GM23248 (cell line): ENCODE measurements at regions not wholly inside any gene's neighbourhood (a gene's known extent, or its start where the extent isn't known, plus 50 kb on each side); places are given as distances from the start of the nearest gene placed in this dataset.

Source experiments
- DNase-seq: peaks from one replicate; pipeline ENCODE4 v3.0.0-alpha.2; 2015
- H2AFZ ChIP-seq: fragments of 200-600 bp; sonication (generic); 2 replicates; pipeline ENCODE4 v1.6.1; 2016; ENCODE audit warnings: antibody characterized with exemption
- H3F3A ChIP-seq: fragments of 200-600 bp; sonication (generic); 2 replicates; pipeline ENCODE4 v1.6.1; 2016; ENCODE audit warnings: mild to moderate bottlenecking, antibody characterized with exemption, mixed run types; ENCODE audit not compliant: insufficient read depth
- H3K27ac ChIP-seq: fragments of 200-600 bp; sonication (generic); 2 replicates; pipeline ENCODE4 v1.5.1; 2016; ENCODE audit warnings: mild to moderate bottlenecking
- H3K27me3 ChIP-seq: fragments of 200-600 bp; sonication (generic); replicated peaks from 2 replicates; pipeline ENCODE4 v1.6.1; 2016; ENCODE audit warnings: mild to moderate bottlenecking; ENCODE audit not compliant: insufficient read depth
- H3K36me3 ChIP-seq: fragments of 200-600 bp; sonication (generic); 2 replicates; pipeline ENCODE4 v1.6.1; 2016; ENCODE audit warnings: low read depth, mild to moderate bottlenecking
- H3K4me1 ChIP-seq: fragments of 200-600 bp; sonication (generic); 2 replicates; pipeline ENCODE4 v1.6.1; 2016; ENCODE audit warnings: mild to moderate bottlenecking; ENCODE audit not compliant: insufficient read depth
- H3K4me2 ChIP-seq: fragments of 200-600 bp; sonication (generic); one replicate; pipeline ENCODE4 v1.6.1; 2016; ENCODE audit warnings: mild to moderate bottlenecking; ENCODE audit not compliant: unreplicated experiment
- H3K4me3 ChIP-seq: fragments of 200-600 bp; sonication (generic); 2 replicates; pipeline ENCODE4 v1.5.1; 2016; ENCODE audit warnings: mild to moderate bottlenecking
- H3K79me2 ChIP-seq: fragments of 200-600 bp; sonication (generic); 2 replicates; pipeline ENCODE4 v1.6.1; 2016; ENCODE audit warnings: mild to moderate bottlenecking; ENCODE audit not compliant: insufficient read depth
- H3K9ac ChIP-seq: fragments of 200-600 bp; sonication (generic); 2 replicates; pipeline ENCODE4 v1.6.1; 2016; ENCODE audit warnings: mild to moderate bottlenecking
- H3K9me2 ChIP-seq: fragments of 200-600 bp; sonication (generic); 2 replicates; pipeline ENCODE4 v1.6.1; 2016; ENCODE audit warnings: mixed run types, mild to moderate bottlenecking, moderate library complexity; ENCODE audit not compliant: insufficient read depth
- H3K9me3 ChIP-seq: fragments of 200-600 bp; sonication (generic); one replicate; pipeline ENCODE4 v1.6.1; 2017; ENCODE audit warnings: low read depth
- H4K20me1 ChIP-seq: fragments of 200-600 bp; sonication (generic); 2 replicates; pipeline ENCODE4 v1.6.0; 2016; ENCODE audit not compliant: insufficient read depth
- EZH2 ChIP-seq: fragments of 200-600 bp; sonication (generic); IDR thresholded peaks from 2 replicates; pipeline ENCODE4 v1.6.1; 2018; ENCODE audit warnings: antibody characterized with exemption, mild to moderate bottlenecking; ENCODE audit not compliant: insufficient read depth, poor library complexity, severe bottlenecking
- EZH2phosphoT487 ChIP-seq: fragments of 200-600 bp; sonication (generic); IDR thresholded peaks from 2 replicates; pipeline ENCODE4 v1.6.1; 2018; ENCODE audit warnings: antibody characterized with exemption, moderate library complexity, mild to moderate bottlenecking, low read depth; ENCODE audit not compliant: insufficient read depth
- WGBS, 2 experiments: methylation state at CpG; one replicate each; pipeline ENCODE4 v1.1.6; 2015 to 2017; ENCODE audit warnings: low lambda C conversion rate in 2 of 2, low coverage in 1 of 2; ENCODE audit errors: missing lambda C conversion rate in 2 of 2; 5-methylcytosine and 5-hydroxymethylcytosine counted together
- in situ Hi-C: fragments of 300-500 bp; cut with MboI; formaldehyde crosslinking; loops from 2 replicates; pipeline ENCODE4 v1.15.0; 2020

DNA sequence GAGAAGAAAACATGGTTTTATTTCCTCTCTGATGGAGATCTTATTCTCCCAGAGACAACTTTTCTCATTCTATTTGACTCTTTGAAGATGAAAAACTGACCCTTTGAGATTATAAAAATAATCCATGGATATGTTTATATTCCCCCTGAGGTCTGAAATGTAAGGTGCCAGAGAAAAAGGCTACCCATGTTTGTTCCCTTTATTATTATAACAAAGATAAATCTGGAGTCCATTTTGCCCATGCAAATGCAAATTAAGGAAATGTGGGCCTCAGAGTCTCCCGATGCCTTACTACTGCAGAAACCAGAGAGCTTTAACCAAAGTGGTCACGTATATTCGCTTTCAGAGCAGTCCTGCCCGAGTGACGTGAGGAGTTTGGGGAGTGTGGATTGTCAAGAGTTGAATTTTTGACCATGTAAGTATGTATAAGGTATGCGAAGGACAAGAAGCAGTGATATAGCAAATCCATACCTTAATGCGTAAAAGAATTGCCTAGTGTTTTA lies 312.5 kb downstream of the RASEF start:
- in situ Hi-C loops: no loop called here
- Histone ChIP-seq H3K4me3 (no peak overlapping the region), H3K79me2 (no peaks in the 10 kb centered on the region), H3K4me1 (no peaks in the 10 kb centered on the region), H3K9me3 (no peaks in the 10 kb centered on the region), H4K20me1 (no peaks in the 10 kb centered on the region), H3K36me3 (no peaks in the 10 kb centered on the region), H3K27me3 (no peaks in the 10 kb centered on the region), H2AFZ (no peak overlapping the region), H3K27ac (no peak overlapping the region), H3K9me2 (no peaks in the 10 kb centered on the region), H3F3A (no peaks in the 10 kb centered on the region), H3K4me2 (no peak overlapping the region), H3K9ac (no peak overlapping the region)
- DNase-seq: no peak
- no peak for TF ChIP-seq EZH2
- TF ChIP-seq EZH2phosphoT487: no peak
- WGBS, 2 experiments: 40% methylated on average over 7 of the region's 7 CpGs

GRCh38 chr9:82757924-82758323 lies 305.0 kb downstream of the RASEF start:
- no peaks in the 10 kb centered on the region for H3K27me3 ChIP-seq
- 45 to 57% methylated on average over 1 of the region's 1 CpG for whole genome bisulfite sequencing, 2 experiments
- no peak overlapping the region for H3K4me3 ChIP-seq
- no peaks in the 10 kb centered on the region for H3K9me2 ChIP-seq
- H3F3A ChIP-seq: no peaks in the 10 kb centered on the region
- no peak overlapping the region for H3K27ac ChIP-seq
- TF ChIP-seq EZH2phosphoT487 (no peak), EZH2 (no peak)
- H3K4me2 ChIP-seq: no peak overlapping the region
- no peak for DNase-seq
- H3K79me2 ChIP-seq: no peaks in the 10 kb centered on the region
- no peak overlapping the region for H2AFZ ChIP-seq
- no peaks in the 10 kb centered on the region for H3K9me3 ChIP-seq
- H3K9ac ChIP-seq: no peak overlapping the region
- in situ Hi-C loops: no loop called here
- H3K36me3 ChIP-seq: no peaks in the 10 kb centered on the region
- no peaks in the 10 kb centered on the region for H4K20me1 ChIP-seq
- H3K4me1 ChIP-seq: no peaks in the 10 kb centered on the region

- no peaks in the 10 kb centered on the region for H3K36me3 ChIP-seq
- no peaks in the 10 kb centered on the region for H4K20me1 ChIP-seq
- no peaks in the 10 kb centered on the region for H3K4me1 ChIP-seq
Observed at GRCh38 chr9:82761027-82761426, 301.9 kb downstream of the RASEF start.

GRCh38 chr9:82761956-82762355 lies 301.0 kb downstream of the RASEF start:
- no peak overlapping the region for H3K4me2 ChIP-seq
- H3K9ac ChIP-seq: no peak overlapping the region
- H2AFZ ChIP-seq: no peak overlapping the region
- no peak for DNase-seq
- H3K79me2 ChIP-seq: no peaks in the 10 kb centered on the region
- H3K4me1 ChIP-seq: no peaks in the 10 kb centered on the region
- H4K20me1 ChIP-seq: no peaks in the 10 kb centered on the region
- H3K36me3 ChIP-seq: no peaks in the 10 kb centered on the region
- no peaks in the 10 kb centered on the region for H3K27me3 ChIP-seq
- H3F3A ChIP-seq: no peaks in the 10 kb centered on the region
- no peak overlapping the region for H3K4me3 ChIP-seq
- no peaks in the 10 kb centered on the region for H3K9me2 ChIP-seq
- in situ Hi-C loops: no loop called here
- no peak for TF ChIP-seq EZH2phosphoT487
- TF ChIP-seq EZH2: no peak
- no peaks in the 10 kb centered on the region for H3K9me3 ChIP-seq
- no peak overlapping the region for H3K27ac ChIP-seq
- 44% methylated on average over 3 of the region's 3 CpGs for WGBS, 2 experiments

More at GRCh38 chr9:82761027-82761426, 301.9 kb downstream of the RASEF start:
- TF ChIP-seq EZH2: no peak
- TF ChIP-seq EZH2phosphoT487: no peak
- no peak overlapping the region for H2AFZ ChIP-seq
- no peaks in the 10 kb centered on the region for H3K9me2 ChIP-seq
- no peak overlapping the region for H3K27ac ChIP-seq
- no peaks in the 10 kb centered on the region for H3F3A ChIP-seq
- no peaks in the 10 kb centered on the region for H3K9me3 ChIP-seq
- H3K9ac ChIP-seq: no peak overlapping the region
- no peak for DNase-seq
- no peaks in the 10 kb centered on the region for H3K27me3 ChIP-seq
- in situ Hi-C loops: no loop called here
- no peak overlapping the region for H3K4me3 ChIP-seq
- H3K79me2 ChIP-seq: no peaks in the 10 kb centered on the region
- 29 to 33% methylated on average over 1 of the region's 1 CpG for WGBS, 2 experiments
- H3K4me2 ChIP-seq: no peak overlapping the region

GRCh38 chr9:82763656-82764055 lies 299.3 kb downstream of the RASEF start:
- H2AFZ ChIP-seq: no peak overlapping the region
- in situ Hi-C loops: no loop called here
- H3K27ac ChIP-seq: no peak overlapping the region
- TF ChIP-seq EZH2phosphoT487 (no peak), EZH2 (no peak)
- no peak overlapping the region for H3K4me2 ChIP-seq
- H3K27me3 ChIP-seq: no peaks in the 10 kb centered on the region
- WGBS, 2 experiments: 18 to 27% methylated on average over 3 of the region's 3 CpGs
- H3K9ac ChIP-seq: no peak overlapping the region
- no peaks in the 10 kb centered on the region for H3K79me2 ChIP-seq
- H3K9me3 ChIP-seq: no peaks in the 10 kb centered on the region
- H4K20me1 ChIP-seq: no peaks in the 10 kb centered on the region
- H3K36me3 ChIP-seq: no peaks in the 10 kb centered on the region
- H3K4me3 ChIP-seq: no peak overlapping the region
- H3F3A ChIP-seq: no peaks in the 10 kb centered on the region
- no peak for DNase-seq
- no peaks in the 10 kb centered on the region for H3K4me1 ChIP-seq
- H3K9me2 ChIP-seq: no peaks in the 10 kb centered on the region
